ENCODE measurements at regions not wholly inside any gene's neighbourhood (a gene's known extent, or its start where the extent isn't known, plus 50 kb on each side); places are given as distances from the start of the nearest gene placed in this dataset.

DNA sequence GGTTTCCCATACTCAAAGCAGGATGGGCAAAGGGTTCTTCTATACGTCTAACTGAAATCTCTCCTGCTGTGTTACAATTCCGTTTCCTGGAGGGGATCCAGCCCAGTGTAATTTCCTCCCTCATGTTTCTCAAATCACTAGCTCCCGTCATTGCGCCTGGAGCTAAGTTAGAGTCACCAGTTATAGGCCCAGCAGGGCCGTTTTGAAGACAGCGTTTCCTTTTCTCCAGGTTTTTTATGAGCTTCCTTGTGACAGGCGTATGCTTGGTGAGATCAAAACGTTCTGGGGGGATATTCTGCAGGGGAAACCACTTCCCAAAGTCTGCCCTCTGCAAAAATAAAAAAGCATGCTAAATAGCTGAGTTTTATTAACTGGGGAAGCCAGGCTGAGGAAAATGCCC lies 53.0 kb upstream of the WWC1 start:
- no peak for TF ChIP-seq EZH2 (IDR thresholded peaks at IDR 0.05; ENCODE audit: borderline replicate concordance)
- TF ChIP-seq, protein P1, sequence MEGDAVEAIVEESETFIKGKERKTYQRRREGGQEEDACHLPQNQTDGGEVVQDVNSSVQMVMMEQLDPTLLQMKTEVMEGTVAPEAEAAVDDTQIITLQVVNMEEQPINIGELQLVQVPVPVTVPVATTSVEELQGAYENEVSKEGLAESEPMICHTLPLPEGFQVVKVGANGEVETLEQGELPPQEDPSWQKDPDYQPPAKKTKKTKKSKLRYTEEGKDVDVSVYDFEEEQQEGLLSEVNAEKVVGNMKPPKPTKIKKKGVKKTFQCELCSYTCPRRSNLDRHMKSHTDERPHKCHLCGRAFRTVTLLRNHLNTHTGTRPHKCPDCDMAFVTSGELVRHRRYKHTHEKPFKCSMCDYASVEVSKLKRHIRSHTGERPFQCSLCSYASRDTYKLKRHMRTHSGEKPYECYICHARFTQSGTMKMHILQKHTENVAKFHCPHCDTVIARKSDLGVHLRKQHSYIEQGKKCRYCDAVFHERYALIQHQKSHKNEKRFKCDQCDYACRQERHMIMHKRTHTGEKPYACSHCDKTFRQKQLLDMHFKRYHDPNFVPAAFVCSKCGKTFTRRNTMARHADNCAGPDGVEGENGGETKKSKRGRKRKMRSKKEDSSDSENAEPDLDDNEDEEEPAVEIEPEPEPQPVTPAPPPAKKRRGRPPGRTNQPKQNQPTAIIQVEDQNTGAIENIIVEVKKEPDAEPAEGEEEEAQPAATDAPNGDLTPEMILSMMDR (IDR thresholded peaks at IDR 0.05; ENCODE audit: poor library complexity): no peak
- no peak for TF ChIP-seq EZH2phosphoT487 (IDR thresholded peaks at IDR 0.05; ENCODE audit: low read depth, severe bottlenecking, unreplicated experiment)

Measured in hepatocyte (in vitro differentiated cells).